Hematopoietic multipotent progenitor cell treated with erythropoietin and hydrocortisone succinate and interleukin-3 and kit ligand, for 17 days (in vitro differentiated cells): ENCODE measurements at regions not wholly inside any gene's neighbourhood (a gene's known extent, or its start where the extent isn't known, plus 50 kb on each side); places are given as distances from the start of the nearest gene placed in this dataset.

Experiments
- DNase-seq: peaks from one replicate; pipeline ENCODE4 v3.0.0-alpha.2; 2015; ENCODE audit warnings: low spot score

DNA sequence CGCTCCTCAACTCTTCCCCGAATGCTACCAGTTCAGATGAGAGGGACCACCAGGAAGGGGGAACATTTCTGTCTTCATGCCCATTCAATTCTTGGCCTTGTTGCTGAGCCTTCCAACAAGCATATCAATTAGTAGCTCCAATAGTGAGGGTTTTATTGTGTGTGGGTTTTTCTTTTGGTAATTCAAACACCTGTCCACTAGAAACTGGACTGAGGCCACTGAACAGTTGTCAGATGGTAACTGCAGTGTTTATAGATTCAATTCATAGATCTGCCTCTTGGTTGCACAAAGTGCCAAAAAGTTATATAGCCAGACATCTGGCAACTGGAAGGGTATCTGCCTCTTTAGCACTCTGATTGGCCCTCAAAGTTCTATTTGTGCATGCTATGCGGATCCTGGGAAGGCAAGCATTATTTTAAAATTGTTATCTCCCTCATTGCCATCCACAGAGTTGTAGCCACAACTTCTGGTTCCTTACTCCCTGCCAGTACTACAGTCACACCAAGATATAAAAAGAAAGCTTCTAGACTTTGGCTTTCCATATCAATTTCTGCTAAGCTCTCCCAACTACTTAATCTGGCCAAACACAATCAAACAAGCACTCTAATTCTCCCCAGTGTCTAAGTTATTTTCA is 83.3 kb upstream of the ZNF521 start:
- DNase-seq, result no peak

DNA sequence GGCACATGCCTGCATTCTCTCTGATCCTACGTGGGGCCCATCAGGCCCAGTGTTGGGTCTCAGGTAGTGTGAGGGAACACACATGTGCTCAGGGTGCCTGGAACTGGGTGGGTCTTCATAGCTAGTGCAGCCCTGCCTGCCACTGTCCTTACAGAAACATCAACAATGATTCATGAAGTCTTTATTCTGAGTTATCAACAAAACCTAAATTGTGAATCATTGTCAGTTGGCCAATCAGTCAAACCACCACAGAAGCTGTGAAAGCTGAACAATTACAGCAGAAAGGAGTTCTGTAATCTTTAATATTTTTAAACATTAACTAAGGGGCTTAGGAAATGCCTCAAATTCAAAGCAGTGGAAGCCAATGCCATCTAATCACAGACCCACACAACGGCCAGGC is 82.8 kb upstream of the ZNF521 start:
- no peak for DNase-seq

GRCh38 chr18:25433590-25433989 is 81.6 kb upstream of the ZNF521 start:
- no peak for DNase-seq

DNA sequence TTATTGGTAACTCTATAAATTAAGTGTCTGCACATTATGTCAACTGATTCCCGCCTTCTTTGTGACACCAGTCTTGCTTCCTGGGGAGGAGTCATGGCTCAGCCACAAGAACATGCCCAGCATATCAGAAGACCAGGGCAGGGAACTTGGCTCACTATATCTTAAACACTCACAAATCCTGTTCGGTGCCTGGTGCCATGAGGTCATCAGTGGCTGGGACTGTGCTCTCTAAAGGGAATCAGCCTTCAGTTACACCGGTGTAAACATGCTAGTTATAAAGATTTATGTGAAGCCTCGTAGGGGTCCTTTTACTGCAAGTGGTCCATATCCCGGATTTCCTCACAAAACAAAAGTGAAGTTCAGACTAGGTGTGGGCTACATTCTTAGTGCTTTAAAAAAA is 73.1 kb upstream of the ZNF521 start:
- no peak for DNase-seq

GRCh38 chr18:25423760-25424159 is 71.8 kb upstream of the ZNF521 start:
- DNase-seq, result no peak

- DNase-seq, result no peak
Observed at GRCh38 chr18:25423267-25423666, 71.3 kb upstream of the ZNF521 start.

- DNase-seq, result no peak
Observed at GRCh38 chr18:25422230-25422629, 70.3 kb upstream of the ZNF521 start.

DNA sequence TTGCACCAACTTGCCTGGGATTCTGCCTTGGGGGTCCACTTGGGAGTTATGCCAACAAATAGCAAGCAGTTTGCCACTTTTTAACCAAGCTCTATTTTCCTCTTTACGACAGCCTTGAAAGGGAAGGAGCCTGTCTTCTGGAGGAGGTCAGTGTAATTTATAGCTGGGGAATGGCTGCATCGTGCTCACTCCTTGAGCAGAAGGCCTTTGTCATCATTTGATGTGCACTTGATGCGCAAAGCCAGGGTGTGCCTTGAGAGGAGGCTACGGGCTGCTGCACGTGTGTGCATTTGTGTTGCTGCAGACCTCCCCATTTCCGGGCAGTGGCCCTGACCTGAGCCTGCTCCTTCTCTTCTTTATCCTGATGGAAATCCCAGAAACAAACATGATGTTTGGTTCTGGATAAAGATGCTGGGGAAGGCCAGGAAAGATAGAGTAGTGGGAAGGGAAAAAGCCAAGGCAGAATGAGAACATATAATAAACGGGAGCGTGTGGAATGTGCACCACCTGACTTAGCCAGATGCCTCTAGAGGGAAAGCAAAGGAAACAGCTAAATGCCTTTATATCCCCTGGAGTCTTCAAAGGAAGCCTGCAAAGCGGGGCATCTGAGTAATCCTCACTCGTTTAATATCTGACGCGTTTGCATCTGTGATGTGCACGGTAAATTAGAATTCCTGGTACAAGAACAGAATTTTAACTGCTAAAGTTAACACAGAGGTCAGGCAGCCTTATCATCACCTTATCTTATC is 68.3 kb upstream of the ZNF521 start:
- no peak for DNase-seq

DNA sequence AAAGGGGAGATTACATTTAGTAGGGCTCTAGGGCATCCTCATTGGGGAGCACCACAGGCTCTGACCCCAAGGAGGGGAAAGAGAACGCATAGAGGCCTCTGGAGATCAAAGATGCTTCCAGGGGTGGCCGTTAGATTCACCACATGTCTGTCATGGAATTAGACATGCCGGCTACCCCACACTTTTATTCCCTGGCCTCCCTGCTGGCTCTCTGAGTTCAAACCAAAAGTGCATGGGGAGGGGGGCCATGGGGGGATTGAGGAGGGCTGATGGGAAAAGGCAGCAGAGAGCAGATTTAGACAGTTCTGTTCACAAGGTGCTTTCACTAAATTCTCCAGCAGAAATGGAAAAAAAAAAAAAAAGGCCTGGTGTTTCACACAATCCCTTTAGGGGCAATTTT is 64.4 kb upstream of the ZNF521 start:
- no peak for DNase-seq

GRCh38 chr18:25409971-25410370 is 58.0 kb upstream of the ZNF521 start:
- no peak for DNase-seq

DNA sequence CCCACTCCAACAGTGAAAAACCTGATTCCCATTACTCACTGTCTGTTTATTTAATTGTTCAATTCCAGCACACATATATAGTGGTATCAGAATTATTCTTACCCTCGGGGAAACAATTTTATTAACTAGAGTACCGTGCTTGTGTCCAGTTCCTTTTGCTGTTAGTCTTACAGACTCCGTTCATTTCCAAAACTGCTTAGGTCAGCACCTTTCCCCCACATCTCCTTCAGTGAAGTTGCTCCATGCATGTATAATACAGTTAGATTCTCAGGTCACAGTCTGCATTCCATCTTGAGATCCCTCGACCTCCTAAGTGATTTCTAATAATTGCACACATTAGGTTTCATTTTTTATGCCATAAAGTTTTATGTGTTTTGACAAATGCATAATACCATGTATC is 56.3 kb upstream of the ZNF521 start:
- DNase-seq, result no peak
